ENCODE measurements at regions not wholly inside any gene's neighbourhood (a gene's known extent, or its start where the extent isn't known, plus 50 kb on each side); places are given as distances from the start of the nearest gene placed in this dataset.

DNA sequence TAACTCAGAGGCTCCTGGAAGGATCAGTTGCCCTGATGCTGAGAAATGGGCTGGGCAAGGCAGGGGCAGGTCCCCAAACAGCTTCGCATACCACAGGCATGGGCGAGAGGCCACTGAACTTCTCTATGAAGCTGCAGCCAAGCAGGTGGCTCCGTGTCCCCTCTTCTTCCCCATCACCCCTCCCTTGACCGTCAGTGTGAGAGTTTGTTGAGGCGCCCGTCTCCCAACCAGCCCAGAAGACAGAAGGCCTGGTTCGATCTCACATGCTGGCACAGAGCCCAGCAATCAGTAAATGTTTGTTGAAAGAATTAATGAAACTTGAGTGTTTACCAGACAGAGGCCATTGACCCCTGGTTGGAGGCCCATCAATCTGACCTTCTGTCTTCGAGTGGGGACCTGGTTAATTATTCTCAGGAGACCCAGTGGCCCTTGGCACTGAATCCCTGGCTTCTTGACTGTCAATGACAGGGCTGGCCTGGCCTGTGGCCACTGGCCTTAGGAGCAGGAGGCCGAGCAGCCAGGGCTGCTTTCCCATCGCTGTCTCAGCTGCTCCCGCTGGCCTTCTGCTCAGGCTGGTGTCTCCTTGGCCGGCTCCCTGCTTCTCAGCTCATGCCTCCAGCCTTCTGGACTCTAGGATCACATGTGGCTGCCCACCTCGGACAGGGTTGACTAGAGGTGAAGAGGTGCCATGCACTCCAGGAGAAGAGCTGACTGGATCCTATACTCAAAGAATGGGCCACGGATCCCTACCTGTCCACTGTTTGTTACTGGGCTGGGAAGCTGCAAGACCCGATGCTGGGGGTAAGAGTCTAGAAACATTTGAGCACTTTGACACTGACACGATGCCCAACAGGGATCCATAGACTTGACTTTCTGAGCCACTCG is 113.4 kb downstream of the ASB7 start:
- TF ChIP-seq POLR2A (IDR thresholded peaks at IDR 0.05; ENCODE audit: low read depth, low read length) (no peak), POLR2AphosphoS5 (IDR thresholded peaks at IDR 0.05; ENCODE audit: low read depth, low read length) (no peak), TAF1 (IDR thresholded peaks at IDR 0.05; ENCODE audit: borderline replicate concordance, low read depth, low read length) (no peak)
